ENCODE measurements at regions not wholly inside any gene's neighbourhood (a gene's known extent, or its start where the extent isn't known, plus 50 kb on each side); places are given as distances from the start of the nearest gene placed in this dataset.

- no peak for DNase-seq
- 70 to 84% methylated on average over 10 of the region's 10 CpGs for WGBS, 2 donors
- Histone ChIP-seq H3K36me3 (no peaks in the 10 kb centered on the region), H3K4me1 (no peaks in the 10 kb centered on the region), H3K9me3 (no peaks in the 10 kb centered on the region), H3K27me3 (peaks cover 0 to 6% (median 0%) of the 10 kb centered on the region in 3 donors), H3K27ac (no peak overlapping the region), H3K4me3 (no peak overlapping the region)
- TF ChIP-seq CTCF (IDR thresholded peaks at IDR 0.05) (no peak), POLR2AphosphoS5 (IDR thresholded peaks at IDR 0.05) (no peak), POLR2A (IDR thresholded peaks at IDR 0.05) (no peak), EP300 (IDR thresholded peaks at IDR 0.05) (no peak)
- intact Hi-C loops (cut with DNase I) = no loop called here
Measured at GRCh38 chr2:235390816-235391194, 103.0 kb upstream of the AGAP1 start.

- intact Hi-C loops (cut with DNase I) = no loop called here
- TF ChIP-seq POLR2A (IDR thresholded peaks at IDR 0.05) (no peak), EP300 (IDR thresholded peaks at IDR 0.05) (no peak), CTCF (IDR thresholded peaks at IDR 0.05) (no peak), POLR2AphosphoS5 (IDR thresholded peaks at IDR 0.05) (no peak)
- Histone ChIP-seq H3K9me3 (no peaks in the 10 kb centered on the region), H3K27me3 (peaks cover 0 to 6% (median 0%) of the 10 kb centered on the region in 3 donors), H3K36me3 (no peaks in the 10 kb centered on the region), H3K27ac (no peak overlapping the region), H3K4me1 (no peaks in the 10 kb centered on the region), H3K4me3 (no peak overlapping the region)
- no peak for DNase-seq
- 89 to 91% methylated on average over 28 of the region's 28 CpGs for WGBS, 2 donors
Measured at GRCh38 chr2:235391921-235392615, 101.8 kb upstream of the AGAP1 start.

- Histone ChIP-seq H3K4me1 (no peaks in the 10 kb centered on the region), H3K4me3 (no peak overlapping the region), H3K27ac (no peak overlapping the region), H3K36me3 (no peaks in the 10 kb centered on the region), H3K27me3 (peaks cover 0 to 6% (median 0%) of the 10 kb centered on the region in 3 donors), H3K9me3 (no peaks in the 10 kb centered on the region)
- 88% methylated on average over 12 of the region's 12 CpGs for WGBS, 2 donors
- intact Hi-C loops (cut with DNase I) = no loop called here
- no peak for TF ChIP-seq EP300 (IDR thresholded peaks at IDR 0.05)
- no peak for DNase-seq
Measured at GRCh38 chr2:235394278-235394828, 99.5 kb upstream of the AGAP1 start.

GRCh38 chr2:235396071-235396846, 97.6 kb upstream of the AGAP1 start:
- Histone ChIP-seq H3K27ac (no peak overlapping the region), H3K4me3 (no peak overlapping the region), H3K4me1 (no peaks in the 10 kb centered on the region), H3K36me3 (no peaks in the 10 kb centered on the region), H3K27me3 (peaks cover 0 to 3% (median 0%) of the 10 kb centered on the region in 3 donors), H3K9me3 (no peaks in the 10 kb centered on the region)
- intact Hi-C loops (cut with DNase I) = no loop called here
- TF ChIP-seq POLR2A (IDR thresholded peaks at IDR 0.05) (no peak), CTCF (IDR thresholded peaks at IDR 0.05) (no peak), EP300 (IDR thresholded peaks at IDR 0.05) (no peak), POLR2AphosphoS5 (IDR thresholded peaks at IDR 0.05) (no peak)
- 87 to 93% methylated on average over 8 of the region's 8 CpGs for WGBS, 2 donors
- DNase-seq = no peak

GRCh38 chr2:235398321-235398720, 95.5 kb upstream of the AGAP1 start:
- TF ChIP-seq CTCF (IDR thresholded peaks at IDR 0.05) (no peak), POLR2AphosphoS5 (IDR thresholded peaks at IDR 0.05) (no peak), EP300 (IDR thresholded peaks at IDR 0.05) (no peak), POLR2A (IDR thresholded peaks at IDR 0.05) (no peak)
- intact Hi-C loops (cut with DNase I) = no loop called here
- Histone ChIP-seq H3K27ac (no peak overlapping the region), H3K36me3 (no peaks in the 10 kb centered on the region), H3K4me3 (no peak overlapping the region), H3K9me3 (no peaks in the 10 kb centered on the region), H3K4me1 (no peaks in the 10 kb centered on the region), H3K27me3 (no peaks in the 10 kb centered on the region)
- no peak for DNase-seq
- WGBS, 2 donors = 88 to 91% methylated on average over 2 of the region's 2 CpGs

Measured in sigmoid colon (tissue), 6 donors.